H1 (cell line): ENCODE measurements at regions not wholly inside any gene's neighbourhood (a gene's known extent, or its start where the extent isn't known, plus 50 kb on each side); places are given as distances from the start of the nearest gene placed in this dataset.

Source experiments
- CTBP2 ChIP-seq: IDR thresholded peaks from 2 replicates; pipeline ENCODE4 v1.7.0; 2011; ENCODE audit warnings: borderline replicate concordance, mild to moderate bottlenecking, moderate library complexity, mixed read lengths, low read length; ENCODE audit not compliant: insufficient read depth, insufficient read length
- TF ChIP-seq, protein P1 (sequence below): fragments of 300-600 bp; sonication (generic); IDR thresholded peaks from 2 replicates; pipeline ENCODE4 v1.7.1; 2012; ENCODE audit warnings: low read length, moderate library complexity, mild to moderate bottlenecking, inconsistent platforms; ENCODE audit not compliant: insufficient replicate concordance

GRCh38 chr14:49512147-49512551 is 74.0 kb downstream of the RPS29 start (continued):
- TF ChIP-seq, protein P1, sequence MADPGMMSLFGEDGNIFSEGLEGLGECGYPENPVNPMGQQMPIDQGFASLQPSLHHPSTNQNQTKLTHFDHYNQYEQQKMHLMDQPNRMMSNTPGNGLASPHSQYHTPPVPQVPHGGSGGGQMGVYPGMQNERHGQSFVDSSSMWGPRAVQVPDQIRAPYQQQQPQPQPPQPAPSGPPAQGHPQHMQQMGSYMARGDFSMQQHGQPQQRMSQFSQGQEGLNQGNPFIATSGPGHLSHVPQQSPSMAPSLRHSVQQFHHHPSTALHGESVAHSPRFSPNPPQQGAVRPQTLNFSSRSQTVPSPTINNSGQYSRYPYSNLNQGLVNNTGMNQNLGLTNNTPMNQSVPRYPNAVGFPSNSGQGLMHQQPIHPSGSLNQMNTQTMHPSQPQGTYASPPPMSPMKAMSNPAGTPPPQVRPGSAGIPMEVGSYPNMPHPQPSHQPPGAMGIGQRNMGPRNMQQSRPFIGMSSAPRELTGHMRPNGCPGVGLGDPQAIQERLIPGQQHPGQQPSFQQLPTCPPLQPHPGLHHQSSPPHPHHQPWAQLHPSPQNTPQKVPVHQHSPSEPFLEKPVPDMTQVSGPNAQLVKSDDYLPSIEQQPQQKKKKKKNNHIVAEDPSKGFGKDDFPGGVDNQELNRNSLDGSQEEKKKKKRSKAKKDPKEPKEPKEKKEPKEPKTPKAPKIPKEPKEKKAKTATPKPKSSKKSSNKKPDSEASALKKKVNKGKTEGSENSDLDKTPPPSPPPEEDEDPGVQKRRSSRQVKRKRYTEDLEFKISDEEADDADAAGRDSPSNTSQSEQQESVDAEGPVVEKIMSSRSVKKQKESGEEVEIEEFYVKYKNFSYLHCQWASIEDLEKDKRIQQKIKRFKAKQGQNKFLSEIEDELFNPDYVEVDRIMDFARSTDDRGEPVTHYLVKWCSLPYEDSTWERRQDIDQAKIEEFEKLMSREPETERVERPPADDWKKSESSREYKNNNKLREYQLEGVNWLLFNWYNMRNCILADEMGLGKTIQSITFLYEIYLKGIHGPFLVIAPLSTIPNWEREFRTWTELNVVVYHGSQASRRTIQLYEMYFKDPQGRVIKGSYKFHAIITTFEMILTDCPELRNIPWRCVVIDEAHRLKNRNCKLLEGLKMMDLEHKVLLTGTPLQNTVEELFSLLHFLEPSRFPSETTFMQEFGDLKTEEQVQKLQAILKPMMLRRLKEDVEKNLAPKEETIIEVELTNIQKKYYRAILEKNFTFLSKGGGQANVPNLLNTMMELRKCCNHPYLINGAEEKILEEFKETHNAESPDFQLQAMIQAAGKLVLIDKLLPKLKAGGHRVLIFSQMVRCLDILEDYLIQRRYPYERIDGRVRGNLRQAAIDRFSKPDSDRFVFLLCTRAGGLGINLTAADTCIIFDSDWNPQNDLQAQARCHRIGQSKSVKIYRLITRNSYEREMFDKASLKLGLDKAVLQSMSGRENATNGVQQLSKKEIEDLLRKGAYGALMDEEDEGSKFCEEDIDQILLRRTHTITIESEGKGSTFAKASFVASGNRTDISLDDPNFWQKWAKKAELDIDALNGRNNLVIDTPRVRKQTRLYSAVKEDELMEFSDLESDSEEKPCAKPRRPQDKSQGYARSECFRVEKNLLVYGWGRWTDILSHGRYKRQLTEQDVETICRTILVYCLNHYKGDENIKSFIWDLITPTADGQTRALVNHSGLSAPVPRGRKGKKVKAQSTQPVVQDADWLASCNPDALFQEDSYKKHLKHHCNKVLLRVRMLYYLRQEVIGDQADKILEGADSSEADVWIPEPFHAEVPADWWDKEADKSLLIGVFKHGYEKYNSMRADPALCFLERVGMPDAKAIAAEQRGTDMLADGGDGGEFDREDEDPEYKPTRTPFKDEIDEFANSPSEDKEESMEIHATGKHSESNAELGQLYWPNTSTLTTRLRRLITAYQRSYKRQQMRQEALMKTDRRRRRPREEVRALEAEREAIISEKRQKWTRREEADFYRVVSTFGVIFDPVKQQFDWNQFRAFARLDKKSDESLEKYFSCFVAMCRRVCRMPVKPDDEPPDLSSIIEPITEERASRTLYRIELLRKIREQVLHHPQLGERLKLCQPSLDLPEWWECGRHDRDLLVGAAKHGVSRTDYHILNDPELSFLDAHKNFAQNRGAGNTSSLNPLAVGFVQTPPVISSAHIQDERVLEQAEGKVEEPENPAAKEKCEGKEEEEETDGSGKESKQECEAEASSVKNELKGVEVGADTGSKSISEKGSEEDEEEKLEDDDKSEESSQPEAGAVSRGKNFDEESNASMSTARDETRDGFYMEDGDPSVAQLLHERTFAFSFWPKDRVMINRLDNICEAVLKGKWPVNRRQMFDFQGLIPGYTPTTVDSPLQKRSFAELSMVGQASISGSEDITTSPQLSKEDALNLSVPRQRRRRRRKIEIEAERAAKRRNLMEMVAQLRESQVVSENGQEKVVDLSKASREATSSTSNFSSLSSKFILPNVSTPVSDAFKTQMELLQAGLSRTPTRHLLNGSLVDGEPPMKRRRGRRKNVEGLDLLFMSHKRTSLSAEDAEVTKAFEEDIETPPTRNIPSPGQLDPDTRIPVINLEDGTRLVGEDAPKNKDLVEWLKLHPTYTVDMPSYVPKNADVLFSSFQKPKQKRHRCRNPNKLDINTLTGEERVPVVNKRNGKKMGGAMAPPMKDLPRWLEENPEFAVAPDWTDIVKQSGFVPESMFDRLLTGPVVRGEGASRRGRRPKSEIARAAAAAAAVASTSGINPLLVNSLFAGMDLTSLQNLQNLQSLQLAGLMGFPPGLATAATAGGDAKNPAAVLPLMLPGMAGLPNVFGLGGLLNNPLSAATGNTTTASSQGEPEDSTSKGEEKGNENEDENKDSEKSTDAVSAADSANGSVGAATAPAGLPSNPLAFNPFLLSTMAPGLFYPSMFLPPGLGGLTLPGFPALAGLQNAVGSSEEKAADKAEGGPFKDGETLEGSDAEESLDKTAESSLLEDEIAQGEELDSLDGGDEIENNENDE: no peak
- TF ChIP-seq CTBP2: no peak
